A673 (cell line): ENCODE measurements at regions not wholly inside any gene's neighbourhood (a gene's known extent, or its start where the extent isn't known, plus 50 kb on each side); places are given as distances from the start of the nearest gene placed in this dataset.

ENCODE experiments used
- BruUV-seq: library from RNA; stranded (reverse); fragments of 400-500 nt; replicated peaks from 2 replicates; lab custom pipeline; 2021; lab: Mats Ljungman, UMichigan
- CTCF ChIA-PET: fragments of 300-600 bp; sonication (Branson Sonifier 250); formaldehyde crosslinking; loops from one replicate; lab custom pipeline; 2022; ENCODE audit warnings: antibody characterized with exemption; lab: Charles Lee
- POLR2A ChIA-PET: fragments of 300-600 bp; sonication (Branson Sonifier 250); formaldehyde crosslinking; loops from one replicate; lab custom pipeline; 2022; ENCODE audit warnings: antibody characterized with exemption; ENCODE audit not compliant: low non-redundant PET; lab: Charles Lee
- DNase-seq: peaks from one replicate; pipeline ENCODE4 v3.0.0-alpha.2; 2015; ENCODE audit warnings: low spot score
- H3K27ac ChIP-seq: fragments of 200-600 bp; sonication (generic); 2 replicates; pipeline ENCODE4 v1.5.1; 2016; ENCODE audit warnings: mixed run types, low read depth, mild to moderate bottlenecking, mixed read lengths, antibody characterized with exemption, low read length; ENCODE audit not compliant: poor library complexity, severe bottlenecking
- H3K27me3 ChIP-seq: fragments of 200-600 bp; sonication (generic); replicated peaks from 2 replicates; pipeline ENCODE4 v1.6.1; 2017; ENCODE audit warnings: mixed run types, low read depth, mild to moderate bottlenecking, mixed read lengths, antibody characterized with exemption, low read length; ENCODE audit not compliant: insufficient read depth, poor library complexity
- H3K36me3 ChIP-seq: fragments of 200-600 bp; sonication (generic); 2 replicates; pipeline ENCODE4 v1.6.1; 2016; ENCODE audit warnings: mixed run types, mild to moderate bottlenecking, mixed read lengths, antibody characterized with exemption, low read length; ENCODE audit not compliant: insufficient read depth, poor library complexity, severe bottlenecking
- H3K4me1 ChIP-seq: fragments of 200-600 bp; sonication (generic); 2 replicates; pipeline ENCODE4 v1.6.1; 2017; ENCODE audit warnings: mixed run types, mild to moderate bottlenecking, mixed read lengths, antibody characterized with exemption, low read length; ENCODE audit not compliant: insufficient read depth, poor library complexity, severe bottlenecking
- H3K4me3 ChIP-seq: fragments of 200-600 bp; sonication (generic); 2 replicates; pipeline ENCODE4 v1.5.1; 2016; ENCODE audit warnings: low read depth, mixed run types, mild to moderate bottlenecking, mixed read lengths, low read length; ENCODE audit not compliant: poor library complexity, severe bottlenecking
- H3K9me3 ChIP-seq: fragments of 200-600 bp; sonication (generic); 2 replicates; pipeline ENCODE4 v1.6.1; 2016; ENCODE audit warnings: mixed run types, low read depth, mild to moderate bottlenecking, mixed read lengths, antibody characterized with exemption, low read length; ENCODE audit not compliant: poor library complexity, severe bottlenecking
- EZH2 ChIP-seq: fragments of 200-600 bp; sonication (generic); IDR thresholded peaks from 2 replicates; pipeline ENCODE4 v1.6.1; 2017; ENCODE audit warnings: borderline replicate concordance, low read depth, mild to moderate bottlenecking, mixed read lengths, antibody characterized with exemption, low read length; ENCODE audit not compliant: poor library complexity, severe bottlenecking
- intact Hi-C: fragments of 100-400 bp; cut with micrococcal nuclease; formaldehyde crosslinking; loops from one replicate; pipeline ENCODE4 v1.10.0; 2022; ENCODE audit not compliant: unreplicated experiment
- TF ChIP-seq, protein P1 (sequence below): fragments of 300-800, 200-600 bp; sonication (generic); conservative IDR thresholded peaks from 2 replicates; pipeline ENCODE4 v1.5.1; 2017; ENCODE audit warnings: low read depth, mild to moderate bottlenecking, antibody characterized with exemption, low read length, moderate library complexity, mixed read lengths

DNA sequence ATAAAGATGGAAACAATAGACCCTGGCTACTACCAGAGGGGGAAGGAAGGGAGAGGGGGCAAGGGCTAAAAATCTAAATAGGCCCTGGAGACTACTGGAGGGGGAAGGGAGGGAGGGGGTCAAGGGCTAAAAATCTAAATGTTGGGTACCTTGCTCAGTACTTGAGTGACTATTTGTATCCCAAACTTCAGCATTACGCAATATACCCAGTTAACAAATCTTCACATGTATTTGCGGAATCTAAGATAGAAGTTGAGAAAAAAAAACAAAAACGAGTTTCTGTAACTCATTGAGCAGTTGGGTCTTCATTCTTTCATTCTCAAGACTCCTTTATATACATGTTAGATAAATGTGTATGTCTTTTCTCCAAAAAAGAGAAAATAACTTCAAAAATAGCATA lies 537.4 kb downstream of the TAF11L14 start:
- no peak for DNase-seq
- Histone ChIP-seq H3K4me1 (no peaks in the 10 kb centered on the region), H3K9me3 (no peaks in the 10 kb centered on the region), H3K27me3 (no peaks in the 10 kb centered on the region), H3K4me3 (no peak overlapping the region), H3K27ac (no peak overlapping the region), H3K36me3 (no peaks in the 10 kb centered on the region)
- ChIA-PET POLR2A (no interaction called here), CTCF (no interaction called here)
- BruUV-seq, result no TSS peak
- intact Hi-C loops, result no loop called here
- TF ChIP-seq EZH2, result no peak

DNA sequence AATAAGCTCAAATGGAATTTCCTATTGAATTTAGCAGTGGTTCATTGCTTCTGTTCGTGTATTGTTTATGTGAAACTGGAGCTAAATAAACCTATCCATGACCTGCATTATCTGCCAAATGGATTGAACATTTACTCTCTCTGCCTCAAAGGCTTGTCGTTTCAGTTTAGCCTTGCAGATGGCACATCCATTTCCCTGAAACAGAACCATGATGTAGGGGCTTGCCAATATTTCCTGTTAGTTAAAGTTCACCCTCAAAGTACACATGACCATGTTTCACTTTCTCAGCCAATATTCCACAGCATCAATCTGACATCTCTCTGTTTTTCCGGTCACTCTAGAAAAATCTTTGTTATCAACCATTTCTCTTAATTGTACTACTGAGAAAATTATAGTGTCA lies 545.3 kb downstream of the TAF11L14 start:
- DNase-seq, result no peak
- Histone ChIP-seq H3K27me3 (no peaks in the 10 kb centered on the region), H3K9me3 (no peaks in the 10 kb centered on the region), H3K27ac (no peak overlapping the region), H3K36me3 (no peaks in the 10 kb centered on the region), H3K4me3 (no peak overlapping the region), H3K4me1 (no peaks in the 10 kb centered on the region)
- intact Hi-C loops, result no loop called here
- BruUV-seq, result no TSS peak
- CTCF ChIA-PET, result no interaction called here
- TF ChIP-seq, protein P1, sequence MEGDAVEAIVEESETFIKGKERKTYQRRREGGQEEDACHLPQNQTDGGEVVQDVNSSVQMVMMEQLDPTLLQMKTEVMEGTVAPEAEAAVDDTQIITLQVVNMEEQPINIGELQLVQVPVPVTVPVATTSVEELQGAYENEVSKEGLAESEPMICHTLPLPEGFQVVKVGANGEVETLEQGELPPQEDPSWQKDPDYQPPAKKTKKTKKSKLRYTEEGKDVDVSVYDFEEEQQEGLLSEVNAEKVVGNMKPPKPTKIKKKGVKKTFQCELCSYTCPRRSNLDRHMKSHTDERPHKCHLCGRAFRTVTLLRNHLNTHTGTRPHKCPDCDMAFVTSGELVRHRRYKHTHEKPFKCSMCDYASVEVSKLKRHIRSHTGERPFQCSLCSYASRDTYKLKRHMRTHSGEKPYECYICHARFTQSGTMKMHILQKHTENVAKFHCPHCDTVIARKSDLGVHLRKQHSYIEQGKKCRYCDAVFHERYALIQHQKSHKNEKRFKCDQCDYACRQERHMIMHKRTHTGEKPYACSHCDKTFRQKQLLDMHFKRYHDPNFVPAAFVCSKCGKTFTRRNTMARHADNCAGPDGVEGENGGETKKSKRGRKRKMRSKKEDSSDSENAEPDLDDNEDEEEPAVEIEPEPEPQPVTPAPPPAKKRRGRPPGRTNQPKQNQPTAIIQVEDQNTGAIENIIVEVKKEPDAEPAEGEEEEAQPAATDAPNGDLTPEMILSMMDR, result no peak
- no peak for TF ChIP-seq EZH2
- POLR2A ChIA-PET, result no interaction called here

DNA sequence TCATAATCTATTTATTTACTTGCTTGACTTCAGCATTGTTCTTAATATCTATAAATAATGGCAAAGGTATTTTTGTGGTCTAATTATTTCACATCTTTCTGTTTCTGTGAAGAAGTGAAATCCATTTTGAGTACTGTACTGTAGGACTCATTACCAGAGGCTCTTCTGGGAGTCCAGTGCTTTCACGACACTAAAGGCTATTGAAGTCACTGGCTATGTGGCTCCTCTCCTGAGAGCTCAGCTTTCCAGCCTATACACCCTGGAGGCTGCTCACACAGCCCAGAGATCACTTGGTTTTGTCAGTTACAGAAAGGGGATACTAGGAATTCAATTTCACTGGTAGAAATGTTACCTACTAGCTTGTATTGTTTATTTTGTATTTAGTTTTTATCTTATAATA lies 547.3 kb downstream of the TAF11L14 start:
- H3K4me1 ChIP-seq, result no peaks in the 10 kb centered on the region
- BruUV-seq, result no TSS peak
- ChIA-PET POLR2A (no interaction called here), CTCF (interaction anchor here (0.6 kb wide), 1 partner anchor 110 kb away, joined by 11 read pairs; no protein-coding TSS in a partner anchor)
- H3K4me3 ChIP-seq, result no peak overlapping the region
- H3K27ac ChIP-seq, result no peak overlapping the region
- no peaks in the 10 kb centered on the region for H3K9me3 ChIP-seq
- TF ChIP-seq, protein P1, result no peak
- TF ChIP-seq EZH2, result no peak
- no peak for DNase-seq
- intact Hi-C loops, result no loop called here
- H3K27me3 ChIP-seq, result no peaks in the 10 kb centered on the region
- H3K36me3 ChIP-seq, result no peaks in the 10 kb centered on the region

DNA sequence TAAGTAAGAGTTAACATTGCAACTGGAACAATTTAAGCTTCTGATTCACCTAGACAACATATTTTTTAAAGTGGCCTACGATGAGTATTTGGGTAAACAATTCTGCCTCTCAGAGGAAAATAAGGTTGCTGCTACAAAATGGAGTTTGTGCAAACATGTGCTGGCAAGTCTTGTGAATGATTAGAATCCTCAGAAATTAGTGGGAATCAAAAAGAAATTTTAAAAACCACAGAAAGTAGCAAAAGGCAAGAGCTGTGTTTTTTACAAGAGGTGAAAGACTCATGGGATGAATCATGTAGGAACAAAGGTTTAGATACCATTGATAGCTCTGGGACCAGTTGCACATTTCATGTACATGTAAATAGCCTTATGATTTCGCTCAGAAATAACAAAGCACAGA lies 561.6 kb downstream of the TAF11L14 start:
- BruUV-seq, result no TSS peak
- CTCF ChIA-PET, result no interaction called here
- POLR2A ChIA-PET, result no interaction called here

More for the DNA sequence above, 561.6 kb downstream of the TAF11L14 start:
- no peaks in the 10 kb centered on the region for H3K27me3 ChIP-seq
- H3K27ac ChIP-seq, result no peak overlapping the region
- H3K4me3 ChIP-seq, result no peak overlapping the region
- intact Hi-C loops, result no loop called here
- H3K9me3 ChIP-seq, result no peaks in the 10 kb centered on the region
- DNase-seq, result no peak
- no peaks in the 10 kb centered on the region for H3K36me3 ChIP-seq
- no peaks in the 10 kb centered on the region for H3K4me1 ChIP-seq
- TF ChIP-seq, protein P1, result no peak
- no peak for TF ChIP-seq EZH2
